ENCODE measurements at regions not wholly inside any gene's neighbourhood (a gene's known extent, or its start where the extent isn't known, plus 50 kb on each side); places are given as distances from the start of the nearest gene placed in this dataset.

GRCh38 chr13:44662515-44662914 lies 86.4 kb upstream of the TSC22D1 start:
- TF ChIP-seq, protein P1, sequence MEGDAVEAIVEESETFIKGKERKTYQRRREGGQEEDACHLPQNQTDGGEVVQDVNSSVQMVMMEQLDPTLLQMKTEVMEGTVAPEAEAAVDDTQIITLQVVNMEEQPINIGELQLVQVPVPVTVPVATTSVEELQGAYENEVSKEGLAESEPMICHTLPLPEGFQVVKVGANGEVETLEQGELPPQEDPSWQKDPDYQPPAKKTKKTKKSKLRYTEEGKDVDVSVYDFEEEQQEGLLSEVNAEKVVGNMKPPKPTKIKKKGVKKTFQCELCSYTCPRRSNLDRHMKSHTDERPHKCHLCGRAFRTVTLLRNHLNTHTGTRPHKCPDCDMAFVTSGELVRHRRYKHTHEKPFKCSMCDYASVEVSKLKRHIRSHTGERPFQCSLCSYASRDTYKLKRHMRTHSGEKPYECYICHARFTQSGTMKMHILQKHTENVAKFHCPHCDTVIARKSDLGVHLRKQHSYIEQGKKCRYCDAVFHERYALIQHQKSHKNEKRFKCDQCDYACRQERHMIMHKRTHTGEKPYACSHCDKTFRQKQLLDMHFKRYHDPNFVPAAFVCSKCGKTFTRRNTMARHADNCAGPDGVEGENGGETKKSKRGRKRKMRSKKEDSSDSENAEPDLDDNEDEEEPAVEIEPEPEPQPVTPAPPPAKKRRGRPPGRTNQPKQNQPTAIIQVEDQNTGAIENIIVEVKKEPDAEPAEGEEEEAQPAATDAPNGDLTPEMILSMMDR (IDR thresholded peaks at IDR 0.05; ENCODE audit: borderline replicate concordance, extremely low read depth, low read length, poor library complexity, severe bottlenecking): no peak
- no peak for TF ChIP-seq EZH2 (IDR thresholded peaks at IDR 0.05; ENCODE audit: borderline replicate concordance, low read depth, low read length, severe bottlenecking)
